Body of pancreas (tissue), 4 donors: ENCODE measurements at regions not wholly inside any gene's neighbourhood (a gene's known extent, or its start where the extent isn't known, plus 50 kb on each side); places are given as distances from the start of the nearest gene placed in this dataset.
"Not testable (repeated sequence)": the region's sequence is repeated elsewhere in the genome, so short reads cannot be mapped to it uniquely, and the experiment has no call there.

Experiments
- ATAC-seq: fragments of 150-250 bp; one replicate; pipeline ENCODE4 v1.9.1; 2016
- DNase-seq, 4 donors: peaks; one replicate each; pipeline ENCODE4 v3.0.0-alpha.2; 2019
- H3K27ac ChIP-seq, 4 donors: fragments of 200-600 bp; sonication (generic); 1 replicate in 3 of 4; 2 replicates in 1 of 4; pipeline versions ENCODE4 v1.5.1 to v1.6.1; 2016 to 2019; ENCODE audit warnings: mild to moderate bottlenecking in 1 of 4, mixed read lengths in 1 of 4, moderate library complexity in 1 of 4
- H3K27me3 ChIP-seq, 2 donors: fragments of 200-600 bp; sonication (generic); one replicate each; pipeline ENCODE4 v1.6.0; 2016; ENCODE audit warnings: mild to moderate bottlenecking in 1 of 2
- H3K36me3 ChIP-seq, 2 donors: fragments of 200-600 bp; sonication (generic); replicated peaks in 1 of 2; 2 replicates each; pipeline ENCODE4 v1.5.1; 2016; ENCODE audit warnings: low read depth in 2 of 2; ENCODE audit not compliant: insufficient read depth in 1 of 2
- H3K4me1 ChIP-seq: fragments of 200-600 bp; sonication (generic); one replicate; pipeline ENCODE4 v1.6.0; 2016
- H3K4me3 ChIP-seq, 2 donors: fragments of 200-600 bp; sonication (generic); 1 replicate in 1 of 2; 2 replicates in 1 of 2; pipeline ENCODE4 v1.5.1; 2016 to 2019
- H3K9me3 ChIP-seq, 3 donors: fragments of 200-600 bp; sonication (generic); 1 replicate in 2 of 3; 2 replicates in 1 of 3; pipeline ENCODE4 v1.5.1; 2016
- POLR2A ChIP-seq, 3 donors: fragments of 450-650 bp; IDR thresholded peaks; one replicate each; pipeline ENCODE4 v1.6.1; 2016; ENCODE audit warnings: antibody characterized with exemption in 3 of 3, mild to moderate bottlenecking in 2 of 3
- WGBS, 2 donors: methylation state at CpG; one replicate each; pipeline ENCODE4 v1.1.5; 2017; 5-methylcytosine and 5-hydroxymethylcytosine counted together
- intact Hi-C: fragments of 100-400 bp; cut with DNase I; formaldehyde crosslinking; loops from one replicate; pipeline ENCODE4 v1.15.1; 2023
- TF ChIP-seq, protein P1 (sequence below), 7 experiments: fragments of 450-650 bp in 4 of 7; fragments of 200-600 bp in 3 of 7; sonication (generic) in 3 of 7; IDR thresholded peaks; one replicate each; pipeline ENCODE4 v1.5.1; 2016 to 2019; ENCODE audit warnings: antibody characterized with exemption in 7 of 7

DNA sequence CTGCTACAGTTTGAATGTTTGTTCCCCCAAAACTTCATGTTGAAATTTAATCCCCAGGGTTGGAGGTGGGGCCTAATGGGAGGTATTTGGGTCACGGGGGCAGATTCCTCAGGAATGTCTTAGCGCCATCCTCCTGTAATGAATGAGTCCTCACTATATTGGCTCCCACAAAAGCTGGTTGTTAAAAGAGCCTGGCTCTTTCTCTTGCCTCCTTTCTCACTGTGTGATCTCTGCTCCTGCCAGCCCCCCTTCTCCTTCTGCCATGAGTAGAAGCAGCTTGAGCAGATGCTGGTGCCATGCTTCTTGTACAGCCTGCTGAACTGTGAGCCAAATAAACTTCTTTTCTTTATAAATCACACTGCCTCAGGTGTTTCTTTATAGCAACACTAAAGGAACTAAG is 721.0 kb upstream of the PKDCC start:
- Histone ChIP-seq H3K27ac (no peak overlapping the region), H3K36me3 (no peaks in the 10 kb centered on the region), H3K4me1 (no peaks in the 10 kb centered on the region), H3K4me3 (no peak overlapping the region), H3K27me3 (no peaks in the 10 kb centered on the region), H3K9me3 (no peaks in the 10 kb centered on the region)
- TF ChIP-seq POLR2A (IDR thresholded peaks at IDR 0.05) = no peak
- TF ChIP-seq, protein P1, sequence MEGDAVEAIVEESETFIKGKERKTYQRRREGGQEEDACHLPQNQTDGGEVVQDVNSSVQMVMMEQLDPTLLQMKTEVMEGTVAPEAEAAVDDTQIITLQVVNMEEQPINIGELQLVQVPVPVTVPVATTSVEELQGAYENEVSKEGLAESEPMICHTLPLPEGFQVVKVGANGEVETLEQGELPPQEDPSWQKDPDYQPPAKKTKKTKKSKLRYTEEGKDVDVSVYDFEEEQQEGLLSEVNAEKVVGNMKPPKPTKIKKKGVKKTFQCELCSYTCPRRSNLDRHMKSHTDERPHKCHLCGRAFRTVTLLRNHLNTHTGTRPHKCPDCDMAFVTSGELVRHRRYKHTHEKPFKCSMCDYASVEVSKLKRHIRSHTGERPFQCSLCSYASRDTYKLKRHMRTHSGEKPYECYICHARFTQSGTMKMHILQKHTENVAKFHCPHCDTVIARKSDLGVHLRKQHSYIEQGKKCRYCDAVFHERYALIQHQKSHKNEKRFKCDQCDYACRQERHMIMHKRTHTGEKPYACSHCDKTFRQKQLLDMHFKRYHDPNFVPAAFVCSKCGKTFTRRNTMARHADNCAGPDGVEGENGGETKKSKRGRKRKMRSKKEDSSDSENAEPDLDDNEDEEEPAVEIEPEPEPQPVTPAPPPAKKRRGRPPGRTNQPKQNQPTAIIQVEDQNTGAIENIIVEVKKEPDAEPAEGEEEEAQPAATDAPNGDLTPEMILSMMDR (IDR thresholded peaks at IDR 0.05) = no peak
- intact Hi-C loops = no loop called here
- ATAC-seq = no peak
- WGBS, 2 donors = 30 to 47% methylated on average over 2 of the region's 2 CpGs
- DNase-seq = no peak

DNA sequence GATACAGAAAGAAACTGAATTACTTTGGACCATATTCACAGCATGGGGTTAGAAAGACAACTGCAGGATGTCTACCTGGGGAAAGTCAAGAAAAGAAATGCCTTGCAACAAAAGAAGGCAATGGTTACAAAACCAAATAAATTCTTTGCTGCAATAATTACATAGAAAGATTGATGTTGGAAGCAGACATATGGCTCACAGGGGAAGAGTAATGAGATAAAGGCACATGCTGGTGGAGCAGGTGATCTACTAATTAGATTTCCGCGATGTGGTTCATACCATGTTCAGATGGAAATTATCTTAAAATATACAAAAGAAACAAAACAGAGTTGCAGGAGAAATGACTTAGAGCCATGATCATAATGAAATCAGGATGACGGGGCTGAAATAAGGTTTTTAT is 718.8 kb upstream of the PKDCC start:
- TF ChIP-seq, protein P1 (IDR thresholded peaks at IDR 0.05) = no peak
- no peak for TF ChIP-seq POLR2A (IDR thresholded peaks at IDR 0.05)
- Histone ChIP-seq H3K36me3 (no peaks in the 10 kb centered on the region), H3K27ac (no peak overlapping the region), H3K4me3 (no peak overlapping the region), H3K27me3 (no peaks in the 10 kb centered on the region), H3K4me1 (no peaks in the 10 kb centered on the region), H3K9me3 (no peaks in the 10 kb centered on the region)
- DNase-seq (no peak), ATAC-seq (no peak)
- 73 to 80% methylated on average over 3 of the region's 3 CpGs for WGBS, 2 donors
- intact Hi-C loops = no loop called here

DNA sequence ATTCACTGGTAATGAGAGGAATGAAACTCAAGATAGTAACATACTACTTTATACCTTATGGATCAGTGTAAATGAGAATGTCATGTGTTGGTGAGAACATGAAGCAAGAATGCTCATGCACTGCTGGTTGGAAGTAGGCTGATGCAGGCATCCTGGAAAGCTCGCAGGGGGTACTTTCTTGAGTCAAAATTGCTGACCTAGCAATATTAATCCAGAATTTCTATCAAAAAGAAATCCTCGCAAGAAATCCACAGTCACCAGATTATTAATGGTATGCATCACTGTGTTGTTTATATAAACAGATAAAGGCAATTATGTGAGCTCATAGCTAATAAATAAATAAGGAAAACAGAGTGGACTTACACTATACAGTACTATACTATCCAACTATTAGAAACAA is 713.7 kb upstream of the PKDCC start:
- Histone ChIP-seq H3K36me3 (no peaks in the 10 kb centered on the region), H3K27me3 (no peaks in the 10 kb centered on the region), H3K27ac (no peak overlapping the region), H3K9me3 (no peaks in the 10 kb centered on the region), H3K4me3 (no peak overlapping the region), H3K4me1 (no peaks in the 10 kb centered on the region)
- intact Hi-C loops = no loop called here
- WGBS, 2 donors = 75 to 78% methylated on average over 2 of the region's 2 CpGs
- TF ChIP-seq, protein P1 (IDR thresholded peaks at IDR 0.05) = no peak
- no peak for TF ChIP-seq POLR2A (IDR thresholded peaks at IDR 0.05)
- DNase-seq (no peak), ATAC-seq (no peak)

DNA sequence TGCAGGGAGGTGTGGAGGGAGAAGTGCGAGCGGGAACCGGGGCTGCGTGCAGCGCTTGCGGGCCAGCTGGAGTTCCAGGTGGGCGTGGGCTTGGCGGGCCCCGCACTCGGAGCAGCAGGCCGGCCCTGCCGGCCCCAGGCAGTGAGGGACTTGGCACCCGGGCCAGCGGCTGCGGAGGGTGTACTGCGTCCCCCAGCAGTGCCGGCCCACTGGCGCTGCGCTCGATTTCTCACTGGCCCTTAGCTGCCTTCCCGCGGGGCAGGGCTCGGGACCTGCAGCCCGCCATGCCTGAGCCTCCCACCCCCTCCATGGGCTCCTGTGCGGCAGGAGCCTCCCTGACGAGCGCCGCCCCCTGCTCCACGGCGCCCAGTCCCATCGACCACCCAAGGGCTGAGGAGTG is 712.2 kb upstream of the PKDCC start:
- H3K4me3 ChIP-seq, H3K36me3 ChIP-seq, H3K4me1 ChIP-seq, DNase-seq, ATAC-seq, H3K27ac ChIP-seq, intact Hi-C loops, H3K9me3 ChIP-seq, H3K27me3 ChIP-seq: not testable (repeated sequence)
- WGBS, 2 donors = 86 to 90% methylated on average over 2 to 23 of the region's 31 CpGs

DNA sequence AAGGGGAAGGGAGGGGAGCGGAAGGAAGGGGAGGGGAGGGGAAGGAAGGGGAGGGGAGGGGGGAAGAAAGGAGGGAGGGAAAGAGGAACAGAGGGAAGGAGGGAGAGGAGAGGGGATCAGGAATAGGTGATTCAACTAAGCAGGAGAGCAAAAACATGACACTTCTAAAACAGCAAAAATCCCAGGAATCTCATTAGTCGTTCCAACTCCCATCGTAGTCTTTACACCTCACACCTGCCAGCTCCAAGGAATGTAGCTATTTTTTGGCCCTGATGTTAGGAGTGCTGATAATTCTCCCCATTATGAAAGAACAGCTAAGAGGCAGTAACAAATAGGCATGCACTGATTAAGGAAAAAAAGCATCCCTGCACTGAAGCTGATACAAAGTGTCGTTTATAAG is 709.9 kb upstream of the PKDCC start:
- Histone ChIP-seq H3K4me3 (no peak overlapping the region), H3K27me3 (no peaks in the 10 kb centered on the region), H3K9me3 (no peaks in the 10 kb centered on the region), H3K27ac (peak overlapping the region in 1 of 4 donors; percentile 30), H3K36me3 (no peaks in the 10 kb centered on the region), H3K4me1 (no peaks in the 10 kb centered on the region)
- peak; percentile 58 for ATAC-seq
- no peak for DNase-seq
- intact Hi-C loops = no loop called here
- 23 to 34% methylated on average over 4 of the region's 4 CpGs for WGBS, 2 donors
- TF ChIP-seq, protein P1 (IDR thresholded peaks at IDR 0.05) = no peak
- TF ChIP-seq POLR2A (IDR thresholded peaks at IDR 0.05) = no peak
